ENCODE measurements at regions not wholly inside any gene's neighbourhood (a gene's known extent, or its start where the extent isn't known, plus 50 kb on each side); places are given as distances from the start of the nearest gene placed in this dataset.
"Not testable (repeated sequence)": the region's sequence is repeated elsewhere in the genome, so short reads cannot be mapped to it uniquely, and the experiment has no call there.

DNA sequence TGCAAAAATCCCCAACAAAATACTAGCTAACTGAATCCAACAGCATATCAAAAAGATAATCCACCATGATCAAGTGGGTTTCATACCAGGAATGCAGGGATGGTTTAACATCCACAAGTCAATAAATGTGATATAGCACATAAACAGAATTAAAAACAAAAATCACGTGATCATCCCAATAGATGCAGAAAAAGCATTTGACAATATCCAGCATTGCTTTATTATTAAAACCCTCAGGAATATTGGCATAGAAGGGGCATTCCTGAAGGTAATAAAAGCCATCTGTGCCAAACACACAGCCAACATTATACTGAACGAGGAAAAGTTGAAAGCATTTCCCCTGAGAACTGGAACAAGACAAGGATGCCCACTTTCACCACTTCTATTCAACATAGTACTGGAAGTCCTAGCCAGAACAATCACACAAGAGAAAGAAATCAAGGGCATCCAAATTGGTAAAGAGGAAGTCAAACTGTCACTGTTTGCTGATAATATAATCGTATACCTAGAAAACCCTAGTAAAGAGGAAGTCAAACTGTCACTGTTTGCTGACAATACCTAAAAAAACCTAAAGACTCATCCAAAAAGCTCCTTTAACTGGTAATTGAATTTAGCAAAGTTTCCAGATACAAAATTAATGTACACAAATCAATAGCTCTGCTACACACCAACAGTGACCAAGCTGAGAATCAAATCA is 109.8 kb downstream of the RNASET2 start:
- not testable (repeated sequence) for DNase-seq (ENCODE audit: low read depth in 3 of 3, low spot score in 2 of 3)

DNA sequence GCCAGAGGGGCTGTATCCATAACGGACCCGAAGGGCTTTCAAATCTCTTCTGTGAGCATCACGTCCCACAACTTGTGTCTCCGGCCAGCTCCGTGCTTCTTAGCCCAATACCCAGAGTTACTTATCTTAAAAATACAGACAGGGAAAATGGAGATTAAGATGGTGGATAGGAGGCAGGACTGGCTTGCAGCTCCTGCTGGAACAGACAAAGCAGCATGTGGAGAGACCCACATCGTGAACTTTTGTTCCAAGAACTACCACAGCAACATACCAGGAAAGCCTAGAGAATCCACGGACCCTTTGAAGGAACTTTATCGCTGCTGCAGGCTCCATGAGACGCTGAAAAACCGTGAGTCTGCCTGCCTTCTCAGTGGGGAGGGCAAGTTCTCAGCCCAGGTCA is 113.7 kb downstream of the RNASET2 start:
- no peak for DNase-seq (ENCODE audit: low read depth in 3 of 3, low spot score in 2 of 3)

DNA sequence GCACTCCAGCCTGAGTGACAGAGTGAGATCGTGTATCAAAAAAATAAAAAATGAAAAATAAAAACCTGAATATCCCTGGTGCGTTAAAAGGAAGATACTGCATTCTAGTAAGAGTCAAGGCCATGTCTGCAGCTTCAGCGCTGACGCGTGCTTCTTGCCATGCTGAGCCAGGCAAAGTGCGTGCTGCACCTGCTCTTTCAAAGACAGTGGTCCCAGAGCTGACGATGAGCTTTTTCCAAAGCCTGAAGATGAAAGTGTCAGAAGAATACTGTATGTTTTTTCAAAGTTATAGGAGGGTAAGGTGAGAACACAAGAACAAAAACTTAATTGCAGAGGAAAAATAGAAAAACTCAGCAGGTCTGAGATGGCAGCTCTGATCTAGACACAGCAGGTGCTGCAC is 115.1 kb downstream of the RNASET2 start:
- no peak for DNase-seq (ENCODE audit: low read depth in 3 of 3, low spot score in 2 of 3)

DNA sequence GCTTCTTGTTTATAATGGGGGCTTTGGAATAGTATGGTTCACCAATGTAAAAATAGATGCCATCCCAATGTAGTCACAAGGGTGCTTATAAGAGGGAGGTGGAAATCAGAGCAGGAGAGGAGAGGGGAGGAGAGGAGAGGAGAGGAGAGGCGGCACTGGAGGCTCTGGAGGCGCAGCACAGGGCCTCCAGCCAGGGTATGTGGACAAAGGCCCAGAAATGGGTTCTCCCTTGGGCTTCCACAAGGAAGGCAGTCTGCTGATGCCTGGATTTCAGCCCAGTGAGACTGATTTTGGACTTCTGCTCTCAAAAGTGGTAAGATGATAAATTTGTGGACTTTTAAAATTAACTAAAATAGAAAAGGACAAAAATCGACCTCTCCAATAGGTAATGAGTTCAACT is 116.8 kb downstream of the RNASET2 start:
- no peak for DNase-seq (ENCODE audit: low read depth in 3 of 3, low spot score in 2 of 3)

DNA sequence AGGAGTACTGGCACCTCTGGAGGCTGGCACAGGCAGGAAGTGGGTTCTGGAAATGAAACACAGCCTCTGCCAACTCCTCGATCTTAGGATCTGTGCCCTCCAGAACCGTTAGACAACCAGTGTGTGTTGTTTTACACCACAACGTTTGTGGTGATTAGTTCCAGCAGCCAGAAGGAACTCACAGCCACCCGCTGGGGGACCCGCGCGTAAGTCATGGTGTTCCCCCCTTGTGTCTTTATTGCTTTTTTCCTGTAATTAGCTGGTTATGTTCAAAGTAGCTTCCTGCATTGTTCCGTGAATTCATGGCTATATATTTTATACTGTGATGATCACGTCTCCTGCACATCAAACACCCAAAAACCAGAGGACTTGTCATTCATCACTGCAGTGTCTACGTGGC is 117.4 kb downstream of the RNASET2 start:
- no peak for DNase-seq (ENCODE audit: low read depth in 3 of 3, low spot score in 2 of 3)

GRCh38 chr6:166836785-166837718 is 119.3 kb downstream of the RNASET2 start:
- no peak for DNase-seq (ENCODE audit: low read depth in 3 of 3, low spot score in 2 of 3)

- DNase-seq (ENCODE audit: low read depth in 3 of 3, low spot score in 2 of 3) = no peak
Observed at GRCh38 chr6:166834049-166834448, 122.3 kb downstream of the RNASET2 start.

- DNase-seq (ENCODE audit: low read depth in 3 of 3, low spot score in 2 of 3) = no peak
Observed at GRCh38 chr6:166830891-166831363, 125.4 kb downstream of the RNASET2 start.

DNA sequence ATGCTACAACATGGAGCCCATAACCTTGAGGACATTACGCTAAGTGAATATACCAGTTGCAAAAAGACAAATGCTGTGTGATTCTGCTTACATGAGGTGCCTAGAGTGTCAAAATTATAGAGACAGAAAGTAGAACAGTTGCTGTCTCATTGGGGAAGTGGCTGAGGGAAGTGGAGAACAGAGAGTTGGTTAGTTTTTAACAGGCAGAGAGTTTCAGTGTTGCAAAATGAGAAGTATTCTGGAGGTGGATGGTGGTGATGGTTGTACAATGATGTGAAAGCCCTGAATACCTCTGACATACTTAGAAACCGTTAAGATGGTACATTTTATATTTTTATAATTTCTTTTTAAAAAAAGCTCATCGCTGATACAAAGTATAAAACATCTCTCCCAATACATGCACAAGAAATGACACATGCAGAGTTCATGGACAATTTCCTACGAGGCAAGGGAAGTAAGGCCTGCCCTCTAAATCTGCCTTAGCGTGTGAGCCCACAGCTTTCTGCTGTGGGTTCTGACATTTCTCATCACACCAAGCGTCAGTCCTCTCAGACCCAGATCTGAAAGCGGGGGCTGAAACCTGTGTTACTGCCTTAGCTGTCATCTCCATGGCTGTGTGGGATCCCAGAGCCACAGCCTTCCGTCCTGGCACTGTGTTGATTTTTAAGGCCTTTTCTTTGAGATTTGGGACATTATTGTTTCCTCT is 126.0 kb downstream of the RNASET2 start:
- DNase-seq (ENCODE audit: low read depth in 3 of 3, low spot score in 2 of 3) = no peak

DNA sequence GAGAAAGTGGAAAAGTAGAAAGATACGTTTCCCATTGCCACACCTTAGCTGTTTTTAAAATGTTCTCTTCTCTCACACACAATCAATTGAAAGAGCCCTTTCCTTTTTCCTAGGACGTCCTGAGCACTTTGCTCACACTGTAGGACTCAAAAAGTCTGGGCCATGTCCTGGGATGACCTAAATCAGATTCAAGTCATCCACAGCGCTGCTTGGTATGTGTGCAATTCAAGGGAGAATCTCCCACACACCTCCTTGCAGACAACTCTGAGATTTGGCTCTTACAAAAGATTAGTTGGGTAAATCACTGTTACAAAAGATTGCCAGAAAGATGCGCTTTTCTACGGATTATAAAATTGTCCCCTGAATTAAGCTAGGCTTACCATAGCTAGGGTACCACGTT is 130.1 kb downstream of the RNASET2 start:
- DNase-seq (ENCODE audit: low read depth in 3 of 3, low spot score in 2 of 3) = no peak

- DNase-seq (ENCODE audit: low read depth in 3 of 3, low spot score in 2 of 3) = no peak
Observed at GRCh38 chr6:166825553-166826145, 130.7 kb downstream of the RNASET2 start.

DNA sequence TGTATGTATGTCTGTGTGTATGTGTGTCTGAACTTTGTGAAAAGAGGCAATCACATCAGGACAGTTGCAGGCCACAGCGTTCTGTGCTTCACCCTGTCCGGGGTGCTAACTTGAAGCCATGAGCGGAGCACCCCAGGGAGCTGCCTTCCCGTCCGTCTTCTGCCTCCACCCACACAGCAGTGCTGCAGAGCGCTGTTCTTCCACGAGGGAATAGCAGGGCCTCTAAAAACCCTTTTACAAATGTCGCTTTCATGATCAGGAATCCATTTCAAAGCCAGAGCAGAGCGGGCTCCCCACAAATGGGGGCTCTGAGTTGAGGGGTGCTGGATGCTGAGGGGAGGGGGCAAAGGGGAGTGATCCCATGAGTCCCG is 131.5 kb downstream of the RNASET2 start:
- no peak for DNase-seq (ENCODE audit: low read depth in 3 of 3, low spot score in 2 of 3)

GRCh38 chr6:166824146-166824879 is 132.0 kb downstream of the RNASET2 start:
- no peak for DNase-seq (ENCODE audit: low read depth in 3 of 3, low spot score in 2 of 3)

GRCh38 chr6:166822609-166823008 is 133.7 kb downstream of the RNASET2 start:
- no peak for DNase-seq (ENCODE audit: low read depth in 3 of 3, low spot score in 2 of 3)

DNA sequence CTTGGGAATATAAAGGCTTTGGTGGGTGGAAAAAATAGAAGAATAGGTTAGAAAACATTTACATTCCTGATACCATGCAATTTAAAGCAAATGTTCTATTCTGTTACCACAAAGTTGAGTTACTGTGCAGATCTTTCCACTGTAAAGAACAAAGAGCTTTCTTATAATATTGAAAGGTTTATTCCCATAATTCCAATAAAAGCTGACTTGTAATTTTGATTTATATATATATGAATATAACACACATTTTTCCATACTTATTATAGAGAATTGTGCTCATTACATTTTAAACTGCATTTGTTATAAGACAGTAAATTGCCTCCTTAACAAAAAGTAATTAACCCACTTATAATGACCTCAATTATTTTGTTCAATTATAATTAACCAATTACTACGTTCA is 135.9 kb downstream of the RNASET2 start:
- no peak for DNase-seq (ENCODE audit: low read depth in 3 of 3, low spot score in 2 of 3)

DNA sequence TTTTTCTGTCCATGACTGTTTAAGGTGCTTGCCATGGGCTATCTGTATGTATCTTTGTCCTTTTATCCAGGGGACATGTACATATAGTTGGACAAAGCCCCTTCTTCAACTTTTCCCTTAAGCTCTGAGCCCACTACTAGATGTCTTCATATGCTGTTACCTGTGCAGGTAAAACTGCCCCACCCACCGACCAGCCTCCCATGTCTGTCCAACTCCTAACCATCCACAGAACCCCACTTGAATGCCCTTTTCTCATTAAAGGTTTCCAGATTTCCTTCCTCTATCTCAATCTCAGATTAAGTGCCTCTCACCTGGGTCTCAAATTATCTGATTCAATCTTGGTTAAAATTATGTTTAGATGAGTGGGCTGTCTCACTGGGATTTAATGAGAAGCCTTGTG is 136.3 kb downstream of the RNASET2 start:
- no peak for DNase-seq (ENCODE audit: low read depth in 3 of 3, low spot score in 2 of 3)

DNA sequence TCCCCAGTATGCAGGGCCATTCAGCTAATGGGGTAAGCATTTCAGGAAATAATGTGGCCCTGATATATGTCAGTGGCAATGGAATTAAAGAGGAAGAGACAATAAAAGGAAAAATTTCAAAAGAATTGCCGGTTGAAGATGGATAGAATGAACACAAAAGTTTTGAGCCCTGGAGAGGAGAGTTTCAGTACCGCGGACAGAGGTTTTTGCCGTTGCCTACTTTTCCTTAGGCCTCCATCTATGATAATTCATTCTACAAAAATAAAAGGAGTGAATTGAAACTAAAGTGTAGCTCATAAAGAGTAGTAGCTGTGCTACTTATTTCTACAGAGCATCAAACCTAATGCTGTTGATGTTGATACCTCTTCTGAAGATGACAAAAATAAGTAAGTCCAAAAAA is 140.7 kb downstream of the RNASET2 start:
- DNase-seq (ENCODE audit: low read depth in 3 of 3, low spot score in 2 of 3) = peak in 2 of 3 donors; percentile 1 to 16

- peak in 1 of 3 donors; percentile 2 for DNase-seq (ENCODE audit: low read depth in 3 of 3, low spot score in 2 of 3)
Observed at GRCh38 chr6:166814390-166814789, 142.0 kb downstream of the RNASET2 start.

DNA sequence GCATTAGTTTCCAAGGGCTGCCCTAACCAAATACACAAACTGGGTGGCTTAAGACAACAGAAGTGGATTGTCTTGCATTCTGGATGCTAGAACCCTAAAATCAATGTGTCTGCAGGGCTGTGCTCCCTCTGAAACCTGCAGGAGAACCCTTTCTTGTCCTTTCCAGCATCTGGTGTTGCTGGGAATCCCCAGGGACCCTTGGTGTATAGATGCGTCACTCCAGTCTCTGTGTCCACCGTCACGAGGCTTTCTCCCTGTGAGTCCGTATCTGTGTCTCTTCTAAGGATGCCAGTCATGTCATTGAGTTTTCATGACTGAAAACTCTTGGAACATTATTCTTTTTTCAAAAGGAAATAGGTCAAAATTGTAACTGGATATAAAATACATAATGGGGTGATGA is 142.9 kb downstream of the RNASET2 start:
- DNase-seq (ENCODE audit: low read depth in 3 of 3, low spot score in 2 of 3) = no peak

DNA sequence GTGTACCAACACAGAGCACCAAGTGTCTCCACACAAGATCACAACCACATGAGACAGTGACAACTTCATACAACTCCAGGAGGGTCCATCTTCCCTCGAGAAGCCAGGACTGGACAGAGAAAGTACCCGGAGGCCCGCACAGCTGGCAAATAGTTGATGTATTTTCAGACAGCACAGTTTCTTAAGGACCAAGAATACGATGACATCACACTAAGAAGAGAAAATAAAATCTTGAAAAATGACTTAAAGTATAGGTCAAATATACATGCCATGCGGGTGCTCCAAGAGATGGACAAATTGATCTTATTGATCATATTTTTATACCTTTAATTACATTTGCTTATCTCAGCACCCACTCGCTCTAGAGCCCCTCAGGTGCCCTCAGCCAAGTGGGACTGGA is 145.5 kb downstream of the RNASET2 start:
- DNase-seq (ENCODE audit: low read depth in 3 of 3, low spot score in 2 of 3) = no peak

Measured in right renal cortex interstitium (tissue), 3 donors.